GM10248 (cell line): ENCODE measurements at regions not wholly inside any gene's neighbourhood (a gene's known extent, or its start where the extent isn't known, plus 50 kb on each side); places are given as distances from the start of the nearest gene placed in this dataset.

Source experiments
- CTCF ChIA-PET: fragments of 300-600 bp; sonication (Branson Sonifier 250); formaldehyde crosslinking; extraction: SDS; loops from one replicate; lab custom pipeline; 2021; ENCODE audit warnings: antibody characterized with exemption; lab: Yijun Ruan, JAX
- POLR2A ChIA-PET: fragments of 350-650 bp; sonication (Branson Sonifier 250); formaldehyde crosslinking; extraction: SDS; loops from one replicate; lab custom pipeline; 2020; ENCODE audit warnings: antibody characterized with exemption; lab: Yijun Ruan, JAX
- DNase-seq: peaks from one replicate; pipeline ENCODE4 v3.0.0; 2012; ENCODE audit errors: extremely low spot score
- TF ChIP-seq, protein P1 (sequence below): IDR thresholded peaks from 2 replicates; pipeline ENCODE4 v1.5.1; 2012; ENCODE audit warnings: mild to moderate bottlenecking, low read depth; ENCODE audit errors: extremely low read depth, missing control alignments, control extremely low read depth

DNA sequence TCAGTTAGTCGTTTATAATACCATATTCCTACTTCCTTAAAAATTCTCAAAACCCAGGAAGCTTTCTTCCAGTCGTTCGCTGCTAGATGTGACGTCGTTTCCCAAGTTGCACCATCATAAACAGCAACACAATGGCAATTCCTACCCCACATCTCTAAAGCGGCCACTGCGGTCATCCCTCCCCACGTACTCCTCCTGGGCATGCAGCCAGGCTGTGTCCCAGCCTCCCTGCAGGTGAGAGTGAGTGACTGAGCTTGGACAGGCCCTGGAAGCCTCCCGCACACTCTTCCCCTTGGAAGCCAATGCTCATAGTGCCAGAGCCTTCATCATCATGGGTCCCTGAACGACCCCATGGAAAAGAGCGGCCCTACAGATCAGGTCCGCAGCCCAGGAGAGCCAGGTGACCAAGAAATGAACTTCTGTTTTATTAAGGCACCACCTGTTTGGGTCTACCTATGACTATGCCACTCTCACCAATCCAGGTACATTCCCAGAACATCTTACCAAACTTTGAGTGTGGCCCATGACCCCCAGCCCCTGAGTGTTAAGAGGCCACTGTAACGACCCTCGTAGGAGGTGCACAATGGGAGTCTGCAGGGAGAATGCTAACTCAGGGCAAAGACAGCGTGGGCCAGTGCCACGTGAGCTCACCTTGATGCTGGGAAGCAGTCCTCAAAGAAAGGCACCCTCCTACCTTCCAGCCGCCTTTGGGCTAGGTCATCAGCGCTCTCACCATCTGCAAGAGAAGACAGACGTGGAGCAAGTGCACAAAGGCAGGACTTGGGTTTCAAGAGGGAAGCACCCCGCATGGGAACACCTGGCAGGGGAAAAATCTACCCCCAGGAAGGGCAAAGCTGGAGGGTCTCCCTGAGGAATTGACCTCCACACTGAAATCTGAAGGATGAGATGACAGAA, 74.7 kb upstream of the RAB6C start:
- CTCF ChIA-PET: no interaction called here
- POLR2A ChIA-PET: no interaction called here
- no peak for DNase-seq
- TF ChIP-seq, protein P1, sequence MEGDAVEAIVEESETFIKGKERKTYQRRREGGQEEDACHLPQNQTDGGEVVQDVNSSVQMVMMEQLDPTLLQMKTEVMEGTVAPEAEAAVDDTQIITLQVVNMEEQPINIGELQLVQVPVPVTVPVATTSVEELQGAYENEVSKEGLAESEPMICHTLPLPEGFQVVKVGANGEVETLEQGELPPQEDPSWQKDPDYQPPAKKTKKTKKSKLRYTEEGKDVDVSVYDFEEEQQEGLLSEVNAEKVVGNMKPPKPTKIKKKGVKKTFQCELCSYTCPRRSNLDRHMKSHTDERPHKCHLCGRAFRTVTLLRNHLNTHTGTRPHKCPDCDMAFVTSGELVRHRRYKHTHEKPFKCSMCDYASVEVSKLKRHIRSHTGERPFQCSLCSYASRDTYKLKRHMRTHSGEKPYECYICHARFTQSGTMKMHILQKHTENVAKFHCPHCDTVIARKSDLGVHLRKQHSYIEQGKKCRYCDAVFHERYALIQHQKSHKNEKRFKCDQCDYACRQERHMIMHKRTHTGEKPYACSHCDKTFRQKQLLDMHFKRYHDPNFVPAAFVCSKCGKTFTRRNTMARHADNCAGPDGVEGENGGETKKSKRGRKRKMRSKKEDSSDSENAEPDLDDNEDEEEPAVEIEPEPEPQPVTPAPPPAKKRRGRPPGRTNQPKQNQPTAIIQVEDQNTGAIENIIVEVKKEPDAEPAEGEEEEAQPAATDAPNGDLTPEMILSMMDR: no peak

DNA sequence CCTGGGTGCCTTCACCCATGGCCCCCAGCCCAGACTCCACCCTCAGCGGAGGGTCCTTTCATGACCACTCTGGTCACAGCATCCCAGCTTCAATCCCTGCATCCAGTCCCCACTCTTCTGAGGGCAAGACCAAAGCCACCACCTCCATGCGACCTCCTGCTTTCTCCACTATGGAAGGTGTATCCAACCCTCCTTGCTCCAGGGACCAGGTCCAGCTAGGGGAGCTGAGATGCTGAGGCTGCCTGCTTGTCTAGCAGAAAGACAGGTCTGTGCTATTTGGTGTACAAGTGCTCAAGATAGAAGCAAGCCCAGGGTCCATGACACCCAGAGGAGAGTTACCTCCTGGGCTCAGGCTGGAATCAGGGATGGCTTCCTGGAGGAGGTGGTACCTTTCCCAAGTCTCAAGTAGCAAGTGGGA, 73.8 kb upstream of the RAB6C start:
- CTCF ChIA-PET: no interaction called here
- TF ChIP-seq, protein P1: no peak
- POLR2A ChIA-PET: no interaction called here
- no peak for DNase-seq

DNA sequence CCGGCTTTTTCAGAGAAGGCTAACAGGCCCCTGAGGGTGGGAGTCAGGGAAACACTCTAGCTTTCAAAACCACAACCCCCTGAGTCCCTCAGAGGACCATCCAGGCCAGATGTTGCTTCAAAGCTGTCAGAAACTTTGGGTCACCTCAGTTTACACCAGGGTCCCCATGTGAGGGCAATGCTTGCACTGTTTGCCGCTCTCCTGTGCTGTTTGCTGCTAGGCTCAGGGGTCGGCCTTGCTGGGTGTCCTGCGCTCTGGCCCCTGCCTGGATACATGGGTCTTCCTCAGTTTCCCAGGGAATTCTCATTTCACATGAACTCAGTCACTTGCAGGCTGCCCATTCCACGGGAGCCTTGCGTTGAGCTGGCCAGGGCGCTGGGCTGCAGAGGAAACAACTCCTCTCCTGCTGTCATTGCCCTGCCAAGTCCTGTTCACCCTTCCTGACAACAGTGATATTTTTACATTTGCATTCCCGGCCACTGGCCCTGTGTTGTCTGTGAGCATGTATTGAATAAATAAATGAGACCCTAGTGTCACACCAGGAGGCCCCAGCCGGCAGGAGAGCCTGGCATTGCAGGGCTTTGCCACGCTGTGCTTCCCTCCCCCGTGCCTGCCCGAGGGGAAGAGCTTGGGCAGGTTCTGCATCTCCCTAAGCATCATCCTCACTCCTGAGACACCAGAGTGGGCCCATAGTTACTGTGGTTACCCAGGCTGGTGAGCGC, 73.2 kb upstream of the RAB6C start:
- no peak for DNase-seq
- TF ChIP-seq, protein P1: no peak
- CTCF ChIA-PET: no interaction called here
- POLR2A ChIA-PET: no interaction called here

DNA sequence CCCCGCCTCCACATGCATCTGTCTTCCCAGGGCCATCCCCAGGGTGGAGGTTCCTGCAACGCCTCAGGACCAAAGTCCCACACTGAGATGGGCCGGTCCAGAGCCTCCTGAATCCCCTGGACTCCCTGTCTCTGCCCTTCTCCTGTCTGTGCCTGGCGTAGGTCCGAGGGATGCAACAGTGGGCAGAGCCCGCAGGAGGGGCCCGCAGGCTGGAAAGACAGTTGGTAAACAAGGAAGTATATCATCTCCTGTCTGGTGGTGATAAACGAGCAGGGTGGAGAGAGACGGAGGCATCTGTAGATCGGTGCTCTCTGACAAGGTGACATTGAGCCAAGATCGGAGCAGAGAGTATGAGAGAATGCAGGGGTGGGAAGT, 72.6 kb upstream of the RAB6C start:
- POLR2A ChIA-PET: no interaction called here
- CTCF ChIA-PET: no interaction called here
- TF ChIP-seq, protein P1: no peak
- DNase-seq: no peak

DNA sequence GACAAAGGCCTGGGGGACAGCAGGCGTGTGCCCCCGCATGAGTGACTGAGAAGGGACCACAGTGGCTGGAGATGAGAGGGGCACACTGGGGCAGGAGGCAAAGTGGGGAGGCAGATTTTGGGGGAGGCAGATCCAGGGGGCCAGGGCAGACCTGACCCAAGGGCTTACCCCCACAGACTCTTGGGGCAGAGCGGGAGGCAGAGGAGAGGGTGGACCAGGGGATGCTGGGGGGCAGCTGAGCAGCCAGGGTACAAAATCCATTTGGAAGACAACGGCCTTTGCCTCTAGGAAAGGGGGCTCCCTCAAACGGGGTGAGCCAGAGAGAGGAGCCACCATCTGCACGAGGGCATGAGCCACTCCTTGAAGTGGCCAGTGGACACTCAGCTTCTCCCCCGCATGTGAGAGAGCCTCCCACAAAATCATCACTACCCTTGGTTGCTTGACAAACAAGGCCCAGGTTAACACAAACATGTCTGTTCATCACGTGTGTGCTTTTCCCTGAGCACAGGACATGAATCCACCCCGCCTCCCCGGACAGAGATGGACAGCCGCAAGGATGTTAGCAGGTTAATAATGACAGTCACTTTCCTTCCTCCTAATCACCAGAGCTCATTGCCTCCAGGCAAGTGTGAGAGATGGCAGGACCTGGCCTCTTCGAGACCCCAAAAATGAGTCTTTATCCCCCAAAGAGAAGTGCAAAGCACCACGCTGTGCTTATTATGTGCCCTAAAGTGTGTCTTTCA, 72.0 kb upstream of the RAB6C start:
- POLR2A ChIA-PET: no interaction called here
- CTCF ChIA-PET: no interaction called here

More for the DNA sequence above, 72.0 kb upstream of the RAB6C start:
- TF ChIP-seq, protein P1: no peak
- DNase-seq: no peak
